HepG2 (cell line): ENCODE measurements at regions not wholly inside any gene's neighbourhood (a gene's known extent, or its start where the extent isn't known, plus 50 kb on each side); places are given as distances from the start of the nearest gene placed in this dataset.
"Not testable (repeated sequence)": the region's sequence is repeated elsewhere in the genome, so short reads cannot be mapped to it uniquely, and the experiment has no call there.

Experiments used
- ATAC-seq: fragments of 200-7000 bp; cut with Tn5 transposase; 3 replicates; pipeline ENCODE4 v1.9.1; 2020; ENCODE audit warnings: mild to moderate bottlenecking, moderate library complexity
- BruUV-seq: library from RNA; stranded (reverse); fragments of 400-500 nt; replicated peaks from 2 replicates; lab custom pipeline; 2021; lab: Mats Ljungman, UMichigan
- CTCF ChIA-PET: fragments of 300-600 bp; formaldehyde crosslinking; extraction: SDS; loops from one replicate; lab custom pipeline; 2021; ENCODE audit warnings: low total read pairs, inconsistent platforms, low intra/inter-chr PET ratio; lab: Yijun Ruan, JAX
- POLR2A ChIA-PET: fragments of 350-600 bp; sonication (Branson Sonifier 250); formaldehyde crosslinking; loops from one replicate; lab custom pipeline; 2020; ENCODE audit warnings: antibody characterized with exemption, inconsistent platforms; lab: Yijun Ruan, JAX
- DNase-seq: peaks from one replicate; pipeline ENCODE4 v3.0.0-alpha.2; 2015; ENCODE audit warnings: low spot score
- FAIRE-seq: peaks from 3 replicates; lab custom pipeline; 2011; peaks lifted over from hg19 to GRCh38; lab: Jason Lieb, UNC
- H2AFZ ChIP-seq: one replicate; pipeline ENCODE4 v1.6.1; 2011; ENCODE audit warnings: low read length, inconsistent platforms
- H3K27ac ChIP-seq: fragments of 300-600 bp; 3 replicates; pipeline ENCODE4 v1.8.0; 2011; ENCODE audit warnings: mixed run types, mild to moderate bottlenecking, mixed read lengths, low read length, inconsistent platforms; ENCODE audit not compliant: insufficient read depth; ENCODE audit errors: extremely low read length
- H3K27me3 ChIP-seq, 2 experiments: fragments of 200-600 bp in 1 of 2; 2 replicates in 1 of 2; 3 replicates in 1 of 2; pipeline versions ENCODE4 v1.6.0 to v1.8.0; 2011; ENCODE audit warnings: low read length in 2 of 2, mild to moderate bottlenecking in 2 of 2, moderate library complexity in 2 of 2, inconsistent platforms in 1 of 2; ENCODE audit not compliant: insufficient read depth in 2 of 2, control insufficient read depth in 1 of 2
- H3K36me3 ChIP-seq, 2 experiments: fragments of 200-600 bp in 1 of 2; replicated peaks in 1 of 2; 2 replicates in 1 of 2; 3 replicates in 1 of 2; pipeline versions ENCODE4 v1.5.1 to v1.8.0; 2011; ENCODE audit warnings: low read length in 2 of 2, inconsistent platforms in 1 of 2; ENCODE audit not compliant: insufficient read depth in 2 of 2, control insufficient read depth in 1 of 2
- H3K4me1 ChIP-seq: 2 replicates; pipeline ENCODE4 v1.5.1; 2012; ENCODE audit warnings: low read length, inconsistent platforms; ENCODE audit not compliant: insufficient read depth
- H3K4me2 ChIP-seq: 2 replicates; pipeline ENCODE4 v1.6.0; 2011; ENCODE audit warnings: low read depth, low read length, inconsistent platforms
- H3K4me3 ChIP-seq, 3 experiments: fragments of 200-600 bp in 1 of 3; sonication (generic), shearing (Covaris generic) in 1 of 3; replicated peaks in 1 of 3; 2 replicates each; pipeline ENCODE4 v1.5.1; 2011 to 2016; ENCODE audit warnings: low read length in 3 of 3, inconsistent platforms in 2 of 3, low read depth in 2 of 3, mild to moderate bottlenecking in 2 of 3, control low read depth in 1 of 3, mixed read lengths in 1 of 3; ENCODE audit not compliant: insufficient read depth in 1 of 3
- H3K79me2 ChIP-seq: one replicate; pipeline ENCODE4 v1.6.1; 2011; ENCODE audit warnings: low read length, inconsistent platforms; ENCODE audit not compliant: insufficient read depth
- H3K9ac ChIP-seq: 2 replicates; pipeline ENCODE4 v1.6.0; 2011; ENCODE audit warnings: mild to moderate bottlenecking, low read depth, low read length, inconsistent platforms; ENCODE audit not compliant: insufficient read depth
- H3K9me3 ChIP-seq: 2 replicates; pipeline ENCODE4 v1.5.1; 2012; ENCODE audit warnings: mild to moderate bottlenecking, low read length
- H4K20me1 ChIP-seq: 2 replicates; pipeline ENCODE4 v1.6.0; 2011; ENCODE audit warnings: inconsistent platforms, mild to moderate bottlenecking, low read length, moderate library complexity; ENCODE audit not compliant: insufficient read depth
- CTCF ChIP-seq: sonication (generic); formaldehyde crosslinking; IDR thresholded peaks from 2 replicates; pipeline ENCODE4 v1.5.0; 2020; ENCODE audit warnings: mild to moderate bottlenecking, missing genetic modification reagents, moderate library complexity
- FOXA1 ChIP-seq, 2 experiments: fragments of 450-650 bp in 1 of 2; sonication (generic) in 1 of 2; formaldehyde crosslinking in 1 of 2; IDR thresholded peaks; 2 replicates each; pipeline versions ENCODE4 v1.4.0 to v1.6.1; 2016 to 2020; ENCODE audit warnings: missing genetic modification reagents in 1 of 2
- FOXA3 ChIP-seq: IDR thresholded peaks from 2 replicates; pipeline ENCODE4 v1.6.1; 2016; ENCODE audit warnings: missing genetic modification reagents, missing compliant biosample characterization
- SALL1 ChIP-seq: sonication (generic); formaldehyde crosslinking; IDR thresholded peaks from 2 replicates; pipeline ENCODE4 v1.8.0; 2022; ENCODE audit warnings: mild to moderate bottlenecking, missing genetic modification reagents
- ZEB1 ChIP-seq: IDR thresholded peaks from 2 replicates; pipeline ENCODE4 v1.6.1; 2012; ENCODE audit warnings: mild to moderate bottlenecking, low read depth, inconsistent platforms; ENCODE audit not compliant: insufficient replicate concordance
- WGBS: methylation state at CpG from one replicate; pipeline ENCODE4 v1.1.6; 2017; ENCODE audit warnings: low lambda C conversion rate; 5-methylcytosine and 5-hydroxymethylcytosine counted together
- in situ Hi-C: cut with HindIII; loops from 2 replicates; pipeline ENCODE4 v1.10.0; 2017; ENCODE audit warnings: low pct_unique_long_range_greater_than_20kb; ENCODE audit not compliant: extremely low pct_ligation_motif_present
- intact Hi-C: fragments of 100-400 bp; cut with micrococcal nuclease; formaldehyde crosslinking; loops from one replicate; pipeline ENCODE4 v1.10.0; 2022; ENCODE audit not compliant: unreplicated experiment
- TF ChIP-seq, protein P1 (sequence below): sonication (generic); formaldehyde crosslinking; IDR thresholded peaks from 2 replicates; pipeline ENCODE4 v1.4.0; 2020; ENCODE audit warnings: missing genetic modification reagents, borderline replicate concordance

DNA sequence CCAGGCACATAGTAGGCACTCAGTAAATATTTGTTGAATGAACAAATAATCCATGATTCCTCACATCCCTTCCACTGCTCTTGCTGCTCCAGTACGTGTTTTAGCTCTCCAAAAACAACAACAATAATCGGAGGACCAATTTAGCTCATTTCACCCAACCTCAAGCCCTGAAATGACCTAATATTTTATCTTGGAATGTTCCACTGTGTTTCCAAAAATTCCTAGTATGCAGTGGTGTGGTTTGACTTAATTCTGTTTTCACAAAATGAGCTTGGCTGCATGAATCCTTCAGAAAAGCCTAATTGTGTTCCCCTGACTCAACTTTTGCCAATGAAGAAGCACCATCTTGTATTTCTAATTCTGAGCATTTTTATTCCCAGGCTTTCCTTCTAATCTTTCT lies 168.0 kb upstream of the PHACTR1 start:
- TF ChIP-seq ZEB1 = no peak
- intact Hi-C loops = no loop called here
- DNase-seq (no peak), ATAC-seq (no peak), FAIRE-seq (no peak)
- no peaks in the 10 kb centered on the region for H3K9me3 ChIP-seq
- H4K20me1 ChIP-seq = no peaks in the 10 kb centered on the region
- H3K4me2 ChIP-seq = no peak overlapping the region
- WGBS = 30% methylated on average over 2 of the region's 2 CpGs
- H2AFZ ChIP-seq = no peak overlapping the region
- no peak overlapping the region for H3K4me3 ChIP-seq
- in situ Hi-C loops = no loop called here
- H3K9ac ChIP-seq = no peak overlapping the region
- no peaks in the 10 kb centered on the region for H3K4me1 ChIP-seq
- no peaks in the 10 kb centered on the region for H3K79me2 ChIP-seq
- H3K36me3 ChIP-seq = no peaks in the 10 kb centered on the region
- ChIA-PET CTCF (no interaction called here), POLR2A (no interaction called here)
- H3K27me3 ChIP-seq = no peaks in the 10 kb centered on the region
- no TSS peak for BruUV-seq
- no peak overlapping the region for H3K27ac ChIP-seq

- H3K4me1 ChIP-seq; H3K9me3 ChIP-seq; H3K79me2 ChIP-seq; BruUV-seq; CTCF ChIA-PET; FAIRE-seq; H3K36me3 ChIP-seq; POLR2A ChIA-PET; H3K4me2 ChIP-seq; H3K9ac ChIP-seq; H3K27ac ChIP-seq; H2AFZ ChIP-seq; H3K27me3 ChIP-seq; intact Hi-C loops; TF ChIP-seq FOXA1 (IDR thresholded peaks at IDR 0.05): not testable (repeated sequence)
- 18% methylated on average over 5 of the region's 8 CpGs for WGBS
- TF ChIP-seq SALL1 (CRISPR knock-in tag) = 0 out of 2 replicates have a peak, but pooled peaks have one; percentile 11
- TF ChIP-seq FOXA3 (CRISPR knock-in tag) = peak; percentile 59
- peak; percentile 63 for TF ChIP-seq FOXA1 (CRISPR knock-in tag; IDR thresholded peaks at IDR 0.05)
- TF ChIP-seq, protein P1, sequence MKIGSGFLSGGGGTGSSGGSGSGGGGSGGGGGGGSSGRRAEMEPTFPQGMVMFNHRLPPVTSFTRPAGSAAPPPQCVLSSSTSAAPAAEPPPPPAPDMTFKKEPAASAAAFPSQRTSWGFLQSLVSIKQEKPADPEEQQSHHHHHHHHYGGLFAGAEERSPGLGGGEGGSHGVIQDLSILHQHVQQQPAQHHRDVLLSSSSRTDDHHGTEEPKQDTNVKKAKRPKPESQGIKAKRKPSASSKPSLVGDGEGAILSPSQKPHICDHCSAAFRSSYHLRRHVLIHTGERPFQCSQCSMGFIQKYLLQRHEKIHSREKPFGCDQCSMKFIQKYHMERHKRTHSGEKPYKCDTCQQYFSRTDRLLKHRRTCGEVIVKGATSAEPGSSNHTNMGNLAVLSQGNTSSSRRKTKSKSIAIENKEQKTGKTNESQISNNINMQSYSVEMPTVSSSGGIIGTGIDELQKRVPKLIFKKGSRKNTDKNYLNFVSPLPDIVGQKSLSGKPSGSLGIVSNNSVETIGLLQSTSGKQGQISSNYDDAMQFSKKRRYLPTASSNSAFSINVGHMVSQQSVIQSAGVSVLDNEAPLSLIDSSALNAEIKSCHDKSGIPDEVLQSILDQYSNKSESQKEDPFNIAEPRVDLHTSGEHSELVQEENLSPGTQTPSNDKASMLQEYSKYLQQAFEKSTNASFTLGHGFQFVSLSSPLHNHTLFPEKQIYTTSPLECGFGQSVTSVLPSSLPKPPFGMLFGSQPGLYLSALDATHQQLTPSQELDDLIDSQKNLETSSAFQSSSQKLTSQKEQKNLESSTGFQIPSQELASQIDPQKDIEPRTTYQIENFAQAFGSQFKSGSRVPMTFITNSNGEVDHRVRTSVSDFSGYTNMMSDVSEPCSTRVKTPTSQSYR (CRISPR knock-in tag) = peak; percentile 79; the same call in 1 of the 2 replicates
- TF ChIP-seq CTCF (CRISPR knock-in tag) = peak; percentile 15; the same call in 1 of the 2 replicates
- TF ChIP-seq, all 625 proteins: peak for 5; not testable (repeated sequence) for 620
- H3K4me3 ChIP-seq, ATAC-seq, in situ Hi-C loops, H4K20me1 ChIP-seq, DNase-seq: not testable (repeated sequence)
Observed at GRCh38 chr6:12549445-12549844, 167.1 kb upstream of the PHACTR1 start.

GRCh38 chr6:12554820-12555219 lies 161.7 kb upstream of the PHACTR1 start:
- H3K4me1 ChIP-seq, H2AFZ ChIP-seq, H3K27ac ChIP-seq, in situ Hi-C loops, FAIRE-seq, DNase-seq, BruUV-seq, H3K9ac ChIP-seq, H3K9me3 ChIP-seq, H3K4me2 ChIP-seq, H3K27me3 ChIP-seq, CTCF ChIA-PET, H4K20me1 ChIP-seq, intact Hi-C loops, H3K36me3 ChIP-seq, H3K4me3 ChIP-seq, H3K79me2 ChIP-seq, ATAC-seq, POLR2A ChIA-PET: not testable (repeated sequence)
- WGBS = 0% methylated on average over 2 of the region's 2 CpGs
